22Rv1 (cell line): ENCODE measurements at regions not wholly inside any gene's neighbourhood (a gene's known extent, or its start where the extent isn't known, plus 50 kb on each side); places are given as distances from the start of the nearest gene placed in this dataset.

Experiments
- ZFX ChIP-seq: fragments of 450-650 bp; IDR thresholded peaks from 2 replicates; pipeline ENCODE4 v1.6.1; 2017; ENCODE audit warnings: antibody characterized with exemption, borderline replicate concordance
- TF ChIP-seq, protein P1 (sequence below): fragments of 450-650 bp; IDR thresholded peaks from 2 replicates; pipeline ENCODE4 v1.5.1; 2017; ENCODE audit warnings: mild to moderate bottlenecking

DNA sequence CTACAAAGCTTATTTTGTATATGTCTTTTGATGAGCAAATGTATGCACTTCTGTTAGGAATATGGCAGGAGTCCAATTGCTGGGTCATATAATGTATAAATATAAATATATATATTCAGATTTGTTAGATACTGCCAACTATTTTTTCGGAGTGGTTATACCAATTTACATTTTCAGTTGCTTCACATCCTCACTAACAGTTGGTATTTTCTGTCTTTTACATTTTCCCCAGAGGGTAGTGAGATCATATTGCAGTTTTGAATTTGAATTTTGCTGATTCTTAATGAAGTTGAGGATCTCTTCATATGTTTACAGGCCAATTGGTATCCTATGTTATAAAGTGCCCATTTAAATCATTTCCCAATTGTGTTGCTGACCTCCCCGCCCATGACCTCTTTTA, 139.0 kb upstream of the KCNMB2 start:
- TF ChIP-seq, protein P1, sequence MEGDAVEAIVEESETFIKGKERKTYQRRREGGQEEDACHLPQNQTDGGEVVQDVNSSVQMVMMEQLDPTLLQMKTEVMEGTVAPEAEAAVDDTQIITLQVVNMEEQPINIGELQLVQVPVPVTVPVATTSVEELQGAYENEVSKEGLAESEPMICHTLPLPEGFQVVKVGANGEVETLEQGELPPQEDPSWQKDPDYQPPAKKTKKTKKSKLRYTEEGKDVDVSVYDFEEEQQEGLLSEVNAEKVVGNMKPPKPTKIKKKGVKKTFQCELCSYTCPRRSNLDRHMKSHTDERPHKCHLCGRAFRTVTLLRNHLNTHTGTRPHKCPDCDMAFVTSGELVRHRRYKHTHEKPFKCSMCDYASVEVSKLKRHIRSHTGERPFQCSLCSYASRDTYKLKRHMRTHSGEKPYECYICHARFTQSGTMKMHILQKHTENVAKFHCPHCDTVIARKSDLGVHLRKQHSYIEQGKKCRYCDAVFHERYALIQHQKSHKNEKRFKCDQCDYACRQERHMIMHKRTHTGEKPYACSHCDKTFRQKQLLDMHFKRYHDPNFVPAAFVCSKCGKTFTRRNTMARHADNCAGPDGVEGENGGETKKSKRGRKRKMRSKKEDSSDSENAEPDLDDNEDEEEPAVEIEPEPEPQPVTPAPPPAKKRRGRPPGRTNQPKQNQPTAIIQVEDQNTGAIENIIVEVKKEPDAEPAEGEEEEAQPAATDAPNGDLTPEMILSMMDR, result no peak
- TF ChIP-seq ZFX, result no peak
